ENCODE measurements at regions not wholly inside any gene's neighbourhood (a gene's known extent, or its start where the extent isn't known, plus 50 kb on each side); places are given as distances from the start of the nearest gene placed in this dataset.
A peak's percentile ranks its signal among the peaks of the same experiment; 100 is the strongest.

DNA sequence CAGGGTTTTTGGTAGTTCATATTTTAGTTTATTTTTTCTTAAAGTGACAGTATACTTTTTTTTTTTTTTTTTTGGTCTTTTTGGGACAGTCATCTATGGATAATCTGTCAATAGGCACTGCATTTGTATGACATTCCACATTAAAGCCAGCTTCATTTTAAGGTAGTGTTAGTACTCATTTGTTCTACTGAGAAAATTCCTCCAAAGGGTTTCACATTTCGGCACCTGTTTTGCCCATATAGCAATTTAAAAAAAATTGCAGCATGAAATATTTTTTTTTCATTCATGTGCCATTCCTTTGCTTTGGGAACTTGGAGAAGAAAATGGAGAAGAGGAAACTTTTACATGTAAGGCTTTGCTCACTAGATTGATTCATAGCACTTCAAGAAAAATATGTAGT lies 276.3 kb upstream of the TCF4 start:
- DNase-seq = no peak

DNA sequence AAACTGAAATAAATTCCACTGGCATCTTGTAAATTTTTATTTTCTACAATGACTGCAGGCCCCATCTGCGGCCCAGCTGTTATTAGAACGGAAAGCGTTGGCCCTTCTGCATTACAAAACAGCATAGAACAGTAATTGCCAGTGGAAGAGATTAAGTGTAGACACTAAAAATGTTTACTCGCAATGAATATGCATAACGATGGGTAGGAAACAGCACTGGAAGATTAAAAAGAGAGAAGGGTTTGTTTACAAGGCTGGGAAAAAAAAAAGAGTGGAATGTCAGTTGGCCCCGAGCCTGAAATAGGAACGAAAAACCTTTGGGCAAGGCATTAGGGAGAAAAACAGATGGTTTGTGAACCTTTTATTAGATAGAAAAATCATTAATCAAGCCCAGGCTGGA lies 275.9 kb upstream of the TCF4 start:
- no peak for DNase-seq

DNA sequence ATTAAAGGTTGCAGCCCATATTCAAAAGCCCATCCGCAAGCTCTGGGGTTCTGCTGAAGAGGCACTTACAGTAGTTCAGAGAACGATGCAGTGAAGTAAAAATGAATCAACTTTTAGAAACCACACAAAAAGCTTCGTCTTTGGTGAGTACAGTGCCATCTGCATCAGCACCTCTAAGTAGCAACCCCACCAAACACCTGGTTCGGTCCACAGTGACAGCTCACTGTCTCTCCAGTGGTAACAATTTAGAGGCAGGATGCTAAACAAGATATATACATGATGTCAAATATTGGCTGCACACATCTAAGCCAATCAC lies 275.4 kb upstream of the TCF4 start:
- DNase-seq = no peak

- no peak for DNase-seq
Measured at GRCh38 chr18:55862693-55863390, 274.9 kb upstream of the TCF4 start.

GRCh38 chr18:55861266-55861665 lies 273.3 kb upstream of the TCF4 start:
- peak; percentile 10 for DNase-seq

- DNase-seq = no peak
Measured at GRCh38 chr18:55858661-55859515, 270.9 kb upstream of the TCF4 start.

DNA sequence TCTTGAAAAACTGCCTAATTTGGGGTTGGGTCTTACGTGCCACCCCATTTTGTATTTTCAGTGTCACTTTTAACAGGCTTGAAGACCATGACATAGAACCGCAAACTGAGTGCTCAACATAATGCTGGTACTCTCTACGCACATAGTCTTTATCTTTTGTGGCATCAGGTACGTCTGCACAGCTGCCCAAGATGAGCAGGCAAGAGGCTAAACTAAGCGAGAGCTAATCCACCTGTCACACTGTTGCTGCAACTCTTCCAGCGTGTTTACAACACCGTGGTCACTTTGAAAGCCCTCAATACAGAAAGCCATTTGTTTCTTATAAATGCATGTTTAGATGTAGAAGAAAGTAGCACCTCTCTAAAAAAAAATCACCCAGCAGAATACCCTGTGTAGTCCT lies 270.0 kb upstream of the TCF4 start:
- DNase-seq = no peak

DNA sequence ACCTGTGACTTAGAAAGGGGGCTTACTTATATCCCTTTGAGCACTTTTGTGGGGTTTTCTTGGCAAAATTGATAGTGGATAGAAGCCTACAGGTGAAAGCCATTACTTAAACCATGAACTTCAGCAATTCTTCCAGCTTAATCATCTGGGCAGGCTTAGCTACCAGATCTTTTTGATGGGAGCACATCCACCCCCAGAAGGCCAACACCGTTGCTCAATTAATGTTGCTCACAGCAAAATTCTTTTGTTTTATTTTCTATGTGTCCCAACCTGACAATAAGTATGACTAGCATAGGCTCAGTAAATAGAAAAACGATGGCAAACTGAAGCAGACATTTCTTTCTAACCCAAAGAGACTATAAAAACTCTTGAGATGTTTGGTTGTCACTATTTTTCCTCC lies 269.4 kb upstream of the TCF4 start:
- DNase-seq = no peak

DNA sequence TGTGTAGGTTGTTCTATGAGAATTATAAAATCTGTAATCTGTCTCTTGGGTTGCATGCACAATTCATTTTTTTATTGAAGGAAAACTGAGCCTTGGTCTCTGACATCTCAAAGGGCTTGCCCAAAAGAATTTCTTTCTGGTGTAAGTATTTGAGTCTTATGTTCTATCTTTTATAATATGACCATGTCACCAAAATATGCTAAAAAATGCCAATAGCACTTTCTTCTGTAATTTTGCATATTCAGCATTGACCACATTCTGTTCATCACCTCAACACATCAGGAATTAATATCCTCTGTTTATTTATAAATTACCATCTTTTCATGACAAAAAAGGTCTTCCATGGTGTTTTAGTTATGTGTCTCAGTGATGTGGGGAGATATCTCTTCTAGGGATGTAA lies 268.7 kb upstream of the TCF4 start:
- no peak for DNase-seq

GRCh38 chr18:55856229-55856628 lies 268.2 kb upstream of the TCF4 start:
- no peak for DNase-seq

DNA sequence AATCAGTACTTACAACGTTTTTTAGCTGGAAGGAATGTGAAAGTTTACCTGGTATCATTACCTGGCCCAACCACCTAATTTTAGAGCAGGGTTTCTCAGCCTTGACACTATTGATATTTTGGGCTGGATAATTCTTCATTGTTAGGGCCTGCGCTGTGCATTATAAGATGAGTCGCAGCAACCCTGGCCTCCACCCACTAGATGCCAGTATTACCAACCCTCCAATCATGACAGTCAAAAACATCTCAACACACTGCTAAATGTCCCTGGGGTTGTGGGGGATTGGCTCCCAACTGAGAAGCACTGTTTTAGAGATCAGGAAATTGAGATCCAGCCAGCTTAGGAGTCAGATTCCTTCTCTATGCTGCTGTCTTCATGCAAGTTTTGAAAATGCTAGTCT lies 265.3 kb upstream of the TCF4 start:
- no peak for DNase-seq

DNA sequence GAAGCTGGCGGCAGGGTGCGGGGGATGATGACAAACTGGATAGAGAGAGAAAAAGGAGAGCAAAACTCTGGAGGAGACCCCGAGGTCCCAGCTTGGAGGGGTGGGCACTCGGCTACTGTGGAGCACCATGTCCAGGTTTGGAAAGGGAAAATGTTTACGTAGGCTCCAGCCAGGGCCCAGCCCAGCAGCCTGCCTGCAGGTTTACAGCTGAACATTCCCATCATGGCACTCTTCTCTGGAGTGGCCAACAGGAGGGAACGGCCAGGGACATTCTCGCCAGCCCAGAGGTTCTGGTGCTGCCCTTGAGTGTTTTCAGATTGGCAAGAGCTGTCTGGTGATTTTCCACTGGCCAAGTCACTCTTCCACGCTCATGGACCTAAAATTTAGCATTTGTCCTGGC lies 262.9 kb upstream of the TCF4 start:
- no peak for DNase-seq

GRCh38 chr18:55849391-55849790 lies 261.4 kb upstream of the TCF4 start:
- no peak for DNase-seq

GRCh38 chr18:55847960-55848359 lies 260.0 kb upstream of the TCF4 start:
- DNase-seq = no peak

DNA sequence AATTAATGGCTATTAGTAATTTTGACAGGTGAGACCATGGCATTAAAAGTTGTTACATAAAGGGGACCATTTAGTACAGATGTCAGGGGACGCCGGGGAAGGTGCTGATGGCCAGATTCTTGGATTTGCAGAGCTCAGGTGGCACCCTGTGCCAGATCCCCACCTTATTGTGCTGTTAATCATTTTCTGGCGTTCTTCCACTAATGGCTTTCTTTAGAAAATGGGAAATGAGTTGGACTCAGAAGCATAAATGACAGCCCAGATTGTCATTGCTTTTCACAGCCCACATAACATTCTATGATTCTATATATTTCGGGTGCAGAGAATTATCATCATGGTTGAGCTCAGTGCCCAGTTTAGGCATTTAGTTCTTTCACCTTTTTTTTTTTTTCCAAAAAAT lies 257.2 kb upstream of the TCF4 start:
- DNase-seq = no peak

DNA sequence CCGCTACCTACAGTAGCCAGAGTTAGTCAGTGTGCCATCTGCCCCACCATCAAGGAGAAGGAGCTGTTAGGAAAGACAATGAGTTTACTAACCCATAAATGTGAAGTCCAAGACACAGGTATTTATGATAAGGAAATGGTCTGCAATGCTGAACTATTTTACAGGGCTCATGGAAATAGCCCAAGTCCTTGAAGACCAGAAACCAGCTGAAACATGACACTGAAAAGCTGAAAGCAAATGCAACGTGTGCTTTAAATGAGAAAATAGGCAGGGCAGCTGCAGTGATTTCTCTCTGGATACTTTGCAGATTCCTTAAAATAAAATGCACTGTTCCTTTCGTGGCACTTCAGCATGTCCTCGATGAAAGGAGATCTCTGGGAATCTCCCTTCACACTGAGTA lies 256.4 kb upstream of the TCF4 start:
- no peak for DNase-seq

GRCh38 chr18:55841314-55841713 lies 253.3 kb upstream of the TCF4 start:
- DNase-seq = no peak

- DNase-seq = no peak
Measured at GRCh38 chr18:55840601-55841170, 252.7 kb upstream of the TCF4 start.

DNA sequence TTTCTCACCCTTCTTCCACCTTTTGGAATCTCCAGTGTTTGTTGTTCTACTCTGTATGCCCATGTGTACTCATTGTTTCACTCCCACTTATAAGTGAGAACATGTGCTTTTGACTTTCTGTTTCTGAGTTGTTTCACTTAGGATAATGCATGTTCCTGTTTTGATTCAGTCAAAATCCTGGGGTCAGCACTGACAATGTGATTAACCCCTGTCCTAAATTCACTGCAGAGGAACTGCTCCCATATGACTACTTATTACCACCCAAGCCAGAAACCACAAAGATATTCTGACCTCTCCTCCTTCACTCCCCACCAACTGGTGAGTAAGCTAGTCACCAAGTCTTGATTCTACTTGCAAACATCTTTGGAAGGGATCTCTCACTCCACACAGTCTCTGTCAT lies 251.4 kb upstream of the TCF4 start:
- DNase-seq = no peak

GRCh38 chr18:55838841-55839240 lies 250.8 kb upstream of the TCF4 start:
- no peak for DNase-seq

GRCh38 chr18:55838319-55838718 lies 250.3 kb upstream of the TCF4 start:
- no peak for DNase-seq

DNA sequence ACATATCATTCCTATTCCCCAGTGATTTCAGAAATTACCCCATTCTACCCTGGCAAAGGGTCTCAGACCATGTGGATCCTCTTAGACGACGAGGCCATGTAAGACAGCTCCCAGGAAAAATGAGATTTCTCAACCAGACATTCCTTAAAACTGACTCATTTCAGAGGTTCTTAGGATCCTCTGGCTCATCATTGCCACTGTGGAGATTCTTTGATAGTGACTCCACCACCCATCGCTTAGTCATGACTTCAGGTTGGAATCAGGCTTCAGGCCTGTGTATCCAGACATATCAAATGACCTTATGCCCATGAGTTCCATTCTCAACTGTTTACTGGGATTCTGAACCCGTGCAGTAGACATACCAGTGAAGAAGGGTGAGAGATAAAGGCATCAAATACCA lies 245.6 kb upstream of the TCF4 start:
- no peak for DNase-seq

DNA sequence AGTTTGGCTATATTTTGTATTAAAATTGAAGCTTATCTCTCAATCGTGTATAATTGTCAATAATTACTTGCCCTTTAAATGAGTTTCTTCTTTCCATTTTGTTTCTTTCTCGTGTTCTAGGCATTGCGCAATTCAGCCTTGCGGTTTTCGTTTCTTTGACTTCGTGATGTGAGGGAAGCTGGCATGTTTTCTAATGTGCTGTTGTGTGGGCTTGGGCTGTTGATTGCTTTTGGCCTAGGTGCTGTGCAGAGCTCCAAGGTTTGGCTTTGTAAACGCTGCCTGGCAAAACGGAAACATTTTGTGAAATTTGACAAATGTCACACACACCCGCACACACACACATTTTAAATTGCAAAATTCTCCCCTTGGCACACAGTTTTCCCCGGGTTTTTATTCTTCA lies 242.6 kb upstream of the TCF4 start:
- no peak for DNase-seq

DNA sequence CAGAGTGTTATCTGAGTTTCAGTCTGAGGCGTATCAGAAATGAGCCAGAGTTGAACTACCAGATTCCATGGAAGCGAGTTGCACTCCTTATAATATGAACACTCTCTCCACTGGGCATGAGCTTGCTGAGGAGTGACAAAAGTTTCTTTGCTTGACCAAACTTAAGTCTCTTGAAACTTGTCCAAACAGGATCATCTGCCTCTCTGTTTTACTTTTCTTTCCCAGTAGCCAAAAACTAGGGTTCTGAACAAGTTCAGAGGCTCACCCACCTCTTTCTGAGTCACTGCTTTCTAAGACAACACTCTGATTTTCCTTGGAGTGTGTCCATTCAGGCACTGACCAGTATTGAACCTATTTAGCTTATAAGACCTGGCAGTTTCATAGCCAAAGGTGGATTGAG lies 233.2 kb upstream of the TCF4 start:
- DNase-seq = no peak

DNA sequence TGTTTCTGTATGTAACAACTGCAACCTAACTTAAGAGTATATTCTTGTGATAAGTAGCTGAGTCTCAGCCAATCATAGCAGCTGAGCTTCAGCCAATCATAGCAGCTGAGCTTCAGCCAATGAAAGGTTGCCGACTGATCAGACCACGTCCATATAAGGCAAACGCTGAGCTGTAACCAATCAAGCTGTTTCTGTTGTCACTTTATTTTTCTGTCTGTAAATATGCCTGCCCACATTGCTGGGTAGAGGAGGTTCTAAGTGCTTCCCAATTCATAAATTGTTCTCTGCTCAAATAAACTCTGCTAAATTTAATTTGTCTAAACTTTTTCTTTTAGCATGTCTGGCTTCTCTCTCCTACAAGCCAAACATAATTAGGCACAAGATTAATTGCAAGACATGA lies 231.5 kb upstream of the TCF4 start:
- no peak for DNase-seq

Measured in NCI-H146 (cell line).